ENCODE measurements at regions not wholly inside any gene's neighbourhood (a gene's known extent, or its start where the extent isn't known, plus 50 kb on each side); places are given as distances from the start of the nearest gene placed in this dataset.

Small RNA genes lying in the stretch of these regions (small RNA-seq; reads per million reads assigned to genes)
- gene RN7SL342P (0 to 0.34 (median 0) reads per million in 3 donors), gene RNU4-17P (0 reads per million in 3 donors), gene RNU6-567P (0 reads per million in 3 donors)
